Omental fat pad (tissue), 3 donors: ENCODE measurements at regions not wholly inside any gene's neighbourhood (a gene's known extent, or its start where the extent isn't known, plus 50 kb on each side); places are given as distances from the start of the nearest gene placed in this dataset.
A peak's percentile ranks its signal among the peaks of the same experiment; 100 is the strongest.

ENCODE experiments used
- ATAC-seq: fragments of 150-250 bp; one replicate; pipeline ENCODE4 v1.9.1; 2016; ENCODE audit warnings: mild to moderate bottlenecking, moderate library complexity; ENCODE audit not compliant: low FRiP score
- DNase-seq: peaks from one replicate; pipeline ENCODE4 v3.0.0-alpha.2; 2019; ENCODE audit warnings: low spot score
- TF ChIP-seq, protein P1 (sequence below), 3 donors: fragments of 450-650 bp; IDR thresholded peaks; one replicate each; pipeline ENCODE4 v1.5.1; 2016 to 2017; ENCODE audit warnings: antibody characterized with exemption in 3 of 3, mild to moderate bottlenecking in 3 of 3, moderate library complexity in 2 of 3

DNA sequence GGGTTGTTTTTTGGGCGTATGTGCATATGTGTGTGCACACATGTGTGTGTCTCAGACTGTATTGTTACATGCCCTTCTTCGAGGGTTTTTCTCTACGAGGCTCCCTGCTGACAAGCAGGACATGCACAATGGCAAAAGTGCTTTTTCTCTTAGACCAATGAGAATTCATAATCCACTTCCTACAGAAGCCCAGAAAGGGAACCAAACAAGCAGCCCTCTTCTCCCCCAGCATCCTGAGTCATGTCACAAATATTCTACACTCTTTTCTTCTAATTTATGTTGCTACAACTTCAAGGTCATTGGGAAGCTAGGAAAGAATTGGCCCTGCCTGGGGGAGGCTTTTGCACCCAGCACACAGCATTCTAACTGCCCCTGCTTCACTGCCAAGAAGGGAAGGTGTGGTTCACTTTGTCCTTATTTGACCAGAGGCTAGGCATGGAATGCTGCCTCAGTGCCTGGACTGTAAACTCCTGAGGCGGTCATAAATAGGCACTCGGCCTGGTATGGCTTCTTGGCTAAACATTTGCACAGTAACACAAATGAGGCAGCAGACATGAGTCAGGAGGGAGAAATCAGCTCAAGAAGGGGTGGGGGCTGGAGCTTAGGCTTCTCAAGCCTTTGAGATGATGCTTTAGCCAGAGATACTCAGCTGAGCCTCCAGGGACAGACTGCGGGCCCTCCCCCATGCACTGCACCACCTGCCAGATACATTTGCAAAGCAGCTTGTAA is 92.7 kb upstream of the KLF7 start:
- ATAC-seq (peak; percentile 92), DNase-seq (peak; percentile 31)
- TF ChIP-seq, protein P1, sequence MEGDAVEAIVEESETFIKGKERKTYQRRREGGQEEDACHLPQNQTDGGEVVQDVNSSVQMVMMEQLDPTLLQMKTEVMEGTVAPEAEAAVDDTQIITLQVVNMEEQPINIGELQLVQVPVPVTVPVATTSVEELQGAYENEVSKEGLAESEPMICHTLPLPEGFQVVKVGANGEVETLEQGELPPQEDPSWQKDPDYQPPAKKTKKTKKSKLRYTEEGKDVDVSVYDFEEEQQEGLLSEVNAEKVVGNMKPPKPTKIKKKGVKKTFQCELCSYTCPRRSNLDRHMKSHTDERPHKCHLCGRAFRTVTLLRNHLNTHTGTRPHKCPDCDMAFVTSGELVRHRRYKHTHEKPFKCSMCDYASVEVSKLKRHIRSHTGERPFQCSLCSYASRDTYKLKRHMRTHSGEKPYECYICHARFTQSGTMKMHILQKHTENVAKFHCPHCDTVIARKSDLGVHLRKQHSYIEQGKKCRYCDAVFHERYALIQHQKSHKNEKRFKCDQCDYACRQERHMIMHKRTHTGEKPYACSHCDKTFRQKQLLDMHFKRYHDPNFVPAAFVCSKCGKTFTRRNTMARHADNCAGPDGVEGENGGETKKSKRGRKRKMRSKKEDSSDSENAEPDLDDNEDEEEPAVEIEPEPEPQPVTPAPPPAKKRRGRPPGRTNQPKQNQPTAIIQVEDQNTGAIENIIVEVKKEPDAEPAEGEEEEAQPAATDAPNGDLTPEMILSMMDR (IDR thresholded peaks at IDR 0.05): no peak

DNA sequence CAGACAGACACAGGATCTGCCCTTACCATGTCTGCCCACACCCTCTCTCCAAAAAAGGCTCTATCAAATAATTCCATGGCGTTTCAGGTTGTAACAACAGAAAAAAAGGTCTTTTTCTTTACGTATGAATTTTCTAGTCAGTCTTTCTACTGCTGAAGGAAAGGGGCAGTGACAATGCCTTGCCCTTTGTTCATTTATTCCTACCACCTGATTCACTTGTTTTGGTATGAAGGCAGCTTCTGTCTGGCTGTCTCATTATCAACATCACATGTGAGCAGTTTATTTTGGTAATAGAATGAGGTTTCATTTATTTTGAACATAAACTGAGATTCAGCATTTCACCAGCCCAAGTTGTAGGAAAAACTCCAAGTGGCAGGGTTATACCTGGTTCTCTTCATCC is 94.3 kb upstream of the KLF7 start:
- ATAC-seq: no peak
- TF ChIP-seq, protein P1 (IDR thresholded peaks at IDR 0.05): no peak

DNA sequence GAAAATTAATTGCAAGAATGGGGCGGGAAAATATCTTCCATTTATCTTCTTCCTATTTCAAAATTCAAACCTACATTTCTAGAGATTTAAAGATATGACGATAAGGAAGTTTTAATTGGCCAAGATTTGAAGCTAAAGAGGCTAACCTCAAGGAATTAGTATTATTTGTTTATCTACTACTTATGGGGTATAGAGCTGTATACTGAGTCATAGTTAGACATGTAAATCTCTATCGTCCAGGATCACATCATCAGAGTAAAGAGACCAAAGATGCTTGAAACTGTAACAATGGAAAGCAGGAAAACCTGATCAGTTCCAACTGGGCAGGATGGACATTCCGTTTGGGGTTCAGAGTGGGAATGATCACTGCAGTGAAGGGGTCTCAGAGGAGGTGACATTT is 95.2 kb upstream of the KLF7 start:
- no peak for ATAC-seq
- TF ChIP-seq, protein P1 (IDR thresholded peaks at IDR 0.05): no peak
- no peak for DNase-seq

More for the DNA sequence above, 94.3 kb upstream of the KLF7 start:
- DNase-seq: no peak

DNA sequence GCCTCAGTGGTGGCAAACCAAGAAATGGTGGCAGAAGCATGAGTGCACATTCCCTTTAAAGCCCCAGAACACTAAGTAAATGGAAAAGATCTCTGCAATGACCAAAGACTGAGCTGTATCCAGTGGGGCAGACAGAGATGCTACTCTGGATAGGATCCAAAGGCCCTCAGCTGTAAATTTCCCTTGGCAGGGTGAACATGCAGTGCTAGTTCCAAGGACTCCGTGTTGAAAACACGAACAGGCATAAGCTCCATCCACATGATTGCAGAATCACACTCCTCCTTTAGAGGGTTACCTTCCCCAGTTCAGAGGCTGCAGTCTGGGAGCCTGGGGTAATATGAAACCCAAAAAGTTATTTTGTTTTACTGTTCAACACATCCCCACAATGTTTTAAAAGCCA is 98.6 kb upstream of the KLF7 start:
- DNase-seq: no peak
- TF ChIP-seq, protein P1 (IDR thresholded peaks at IDR 0.05): no peak
- no peak for ATAC-seq

DNA sequence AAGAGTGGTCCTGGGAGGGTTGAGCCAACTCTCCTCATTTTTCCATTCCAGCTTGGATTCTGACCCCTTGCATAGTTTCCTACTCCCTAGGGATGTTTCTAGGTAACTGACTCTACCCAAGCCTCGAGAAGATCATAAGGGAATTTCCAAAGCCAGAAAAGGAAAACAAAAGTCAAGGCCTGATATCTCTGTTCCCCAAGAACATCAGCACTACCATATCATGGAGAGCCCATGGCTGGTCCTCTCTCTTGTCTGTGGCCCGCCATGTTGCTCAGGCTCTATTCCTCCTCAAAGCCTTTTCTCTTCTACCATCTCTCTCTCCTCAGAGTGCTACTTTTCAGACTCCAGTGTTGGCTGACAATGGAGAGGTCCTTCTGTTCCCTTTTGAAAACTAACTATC is 99.6 kb upstream of the KLF7 start:
- TF ChIP-seq, protein P1 (IDR thresholded peaks at IDR 0.05): no peak
- no peak for DNase-seq
- no peak for ATAC-seq

DNA sequence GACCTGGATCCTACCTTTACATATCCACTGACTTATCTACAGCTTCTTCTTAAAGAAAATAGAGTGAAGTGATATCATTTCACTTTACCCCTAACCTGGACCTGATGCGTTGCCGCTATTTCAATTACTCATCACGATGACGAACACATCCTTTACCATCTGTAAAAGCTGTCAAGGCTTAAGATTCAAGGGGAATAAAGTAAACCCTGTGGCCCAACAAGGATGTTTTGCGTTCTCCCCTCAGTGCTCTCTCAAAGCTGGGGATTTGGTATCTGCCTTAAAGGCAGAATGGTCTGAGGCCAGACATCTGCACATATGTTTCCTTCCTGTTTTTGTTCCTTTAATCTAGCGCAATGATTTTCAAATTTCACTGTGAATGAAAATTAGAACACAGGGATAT is 100.1 kb upstream of the KLF7 start:
- ATAC-seq (no peak), DNase-seq (no peak)
- TF ChIP-seq, protein P1 (IDR thresholded peaks at IDR 0.05): no peak

DNA sequence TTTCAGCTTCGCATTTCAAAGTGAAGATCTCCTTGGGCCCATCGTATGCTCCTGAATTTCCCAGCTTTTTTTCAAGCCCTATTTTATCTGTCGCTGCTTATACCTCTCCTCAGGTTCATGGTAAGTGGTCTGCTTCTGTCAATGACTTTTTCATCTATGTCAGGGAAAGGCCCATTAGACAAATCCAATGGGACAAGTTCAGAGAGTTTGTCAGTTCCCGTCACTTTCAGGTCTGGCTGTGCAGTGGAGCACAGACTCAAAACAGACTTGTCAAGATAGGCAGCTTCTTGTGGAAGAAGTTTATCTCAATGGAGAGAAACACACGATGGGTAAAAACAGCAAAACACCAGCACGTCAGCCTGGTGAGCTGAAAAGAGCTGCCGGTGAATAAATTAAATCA is 100.9 kb upstream of the KLF7 start:
- no peak for ATAC-seq
- no peak for DNase-seq
- TF ChIP-seq, protein P1 (IDR thresholded peaks at IDR 0.05): no peak
